ENCODE measurements at regions not wholly inside any gene's neighbourhood (a gene's known extent, or its start where the extent isn't known, plus 50 kb on each side); places are given as distances from the start of the nearest gene placed in this dataset.

GRCh38 chr3:104734627-104735026 lies 632.1 kb upstream of the ALCAM start:
- TF ChIP-seq CTCF (IDR thresholded peaks at IDR 0.05) (no peak), POLR2A (IDR thresholded peaks at IDR 0.05) (no peak)
